Tibial nerve (tissue), 4 donors: ENCODE measurements at regions not wholly inside any gene's neighbourhood (a gene's known extent, or its start where the extent isn't known, plus 50 kb on each side); places are given as distances from the start of the nearest gene placed in this dataset.

Source experiments
- DNase-seq, 2 donors: peaks; one replicate each; pipeline ENCODE4 v3.0.0-alpha.2; 2019; ENCODE audit warnings: low spot score in 2 of 2
- H3K27ac ChIP-seq, 4 donors: fragments of 200-600 bp; sonication (generic) in 3 of 4; one replicate each; pipeline ENCODE4 v1.5.1; 2017 to 2019; ENCODE audit warnings: mild to moderate bottlenecking in 1 of 4
- H3K27me3 ChIP-seq, 2 donors: fragments of 200-600 bp; sonication (generic) in 1 of 2; one replicate each; pipeline versions ENCODE4 v1.5.1 to v1.6.0; 2017 to 2019
- H3K36me3 ChIP-seq, 3 donors: fragments of 200-600 bp; sonication (generic); one replicate each; pipeline ENCODE4 v1.5.1; 2018 to 2019
- H3K4me1 ChIP-seq, 4 donors: fragments of 200-600 bp; sonication (generic) in 3 of 4; one replicate each; pipeline ENCODE4 v1.5.1; 2017 to 2019
- H3K4me3 ChIP-seq, 4 donors: fragments of 200-600 bp; sonication (generic) in 3 of 4; one replicate each; pipeline ENCODE4 v1.5.1; 2017 to 2019; ENCODE audit warnings: mild to moderate bottlenecking in 1 of 4, moderate library complexity in 1 of 4
- H3K9me3 ChIP-seq, 4 donors: fragments of 200-600 bp; sonication (generic) in 3 of 4; one replicate each; pipeline ENCODE4 v1.5.1; 2017 to 2019
- EP300 ChIP-seq, 2 donors: sonication (generic); formaldehyde crosslinking; IDR thresholded peaks; one replicate each; pipeline ENCODE4 v1.6.1; 2017; ENCODE audit warnings: antibody characterized with exemption in 2 of 2, mild to moderate bottlenecking in 1 of 2
- POLR2A ChIP-seq, 2 donors: fragments of 450-650 bp; IDR thresholded peaks; one replicate each; pipeline ENCODE4 v1.6.1; 2017; ENCODE audit warnings: antibody characterized with exemption in 2 of 2, mild to moderate bottlenecking in 2 of 2, moderate library complexity in 2 of 2
- whole genome bisulfite sequencing, 2 donors: methylation state at CpG; one replicate each; pipeline ENCODE4 v1.1.5; 2018; 5-methylcytosine and 5-hydroxymethylcytosine counted together
- TF ChIP-seq, protein P1 (sequence below), 5 experiments: fragments of 200-600 bp in 3 of 5; fragments of 450-650 bp in 2 of 5; sonication (generic) in 3 of 5; IDR thresholded peaks; one replicate each; pipeline ENCODE4 v1.5.1; 2016 to 2019; ENCODE audit warnings: antibody characterized with exemption in 5 of 5, mild to moderate bottlenecking in 3 of 5, moderate library complexity in 2 of 5

DNA sequence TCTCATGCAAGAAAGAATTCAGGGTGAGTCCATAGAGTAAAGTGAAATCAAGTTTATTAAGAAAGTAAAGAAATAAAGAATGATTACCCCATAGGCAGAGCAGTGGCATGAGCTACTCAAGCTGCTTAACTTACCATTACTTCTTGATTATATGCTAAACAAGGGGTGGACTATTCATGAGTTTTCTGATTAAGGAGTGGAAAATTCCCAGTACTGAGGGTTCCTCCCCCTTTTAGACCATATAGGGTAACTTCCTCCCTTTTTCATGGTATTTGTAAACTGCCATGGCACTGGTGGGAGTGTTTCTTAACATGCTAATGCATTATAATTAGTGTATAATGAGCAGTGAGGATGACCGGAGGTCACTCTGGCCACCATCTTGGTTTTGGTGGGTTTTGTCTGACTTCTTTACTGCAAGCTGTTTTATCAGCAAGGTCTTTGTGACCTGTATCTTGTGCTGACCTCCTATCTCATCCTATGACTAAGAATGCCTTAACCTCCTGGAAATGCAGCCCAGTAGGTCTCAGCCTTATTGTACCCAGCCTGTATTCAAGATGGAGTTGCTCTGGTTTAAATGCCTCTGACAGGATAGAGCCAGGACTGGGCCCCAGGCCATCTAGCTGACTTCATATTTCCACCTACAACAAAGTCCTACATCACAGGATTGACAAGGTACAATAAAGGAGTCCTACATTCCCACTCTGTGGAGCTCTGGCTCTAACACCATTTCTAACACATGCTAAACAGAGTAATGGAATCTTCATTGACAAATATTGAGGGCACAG, 186.7 kb downstream of the NXNL2 start:
- no peaks in the 10 kb centered on the region for H3K4me1 ChIP-seq
- DNase-seq: no peak
- H3K4me3 ChIP-seq: no peak overlapping the region
- H3K36me3 ChIP-seq: no peaks in the 10 kb centered on the region
- H3K27ac ChIP-seq: no peak overlapping the region
- no peaks in the 10 kb centered on the region for H3K9me3 ChIP-seq
- WGBS, 2 donors: 100% methylated on average over 1 of the region's 1 CpG
- TF ChIP-seq, protein P1, sequence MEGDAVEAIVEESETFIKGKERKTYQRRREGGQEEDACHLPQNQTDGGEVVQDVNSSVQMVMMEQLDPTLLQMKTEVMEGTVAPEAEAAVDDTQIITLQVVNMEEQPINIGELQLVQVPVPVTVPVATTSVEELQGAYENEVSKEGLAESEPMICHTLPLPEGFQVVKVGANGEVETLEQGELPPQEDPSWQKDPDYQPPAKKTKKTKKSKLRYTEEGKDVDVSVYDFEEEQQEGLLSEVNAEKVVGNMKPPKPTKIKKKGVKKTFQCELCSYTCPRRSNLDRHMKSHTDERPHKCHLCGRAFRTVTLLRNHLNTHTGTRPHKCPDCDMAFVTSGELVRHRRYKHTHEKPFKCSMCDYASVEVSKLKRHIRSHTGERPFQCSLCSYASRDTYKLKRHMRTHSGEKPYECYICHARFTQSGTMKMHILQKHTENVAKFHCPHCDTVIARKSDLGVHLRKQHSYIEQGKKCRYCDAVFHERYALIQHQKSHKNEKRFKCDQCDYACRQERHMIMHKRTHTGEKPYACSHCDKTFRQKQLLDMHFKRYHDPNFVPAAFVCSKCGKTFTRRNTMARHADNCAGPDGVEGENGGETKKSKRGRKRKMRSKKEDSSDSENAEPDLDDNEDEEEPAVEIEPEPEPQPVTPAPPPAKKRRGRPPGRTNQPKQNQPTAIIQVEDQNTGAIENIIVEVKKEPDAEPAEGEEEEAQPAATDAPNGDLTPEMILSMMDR (IDR thresholded peaks at IDR 0.05): no peak
- TF ChIP-seq POLR2A (IDR thresholded peaks at IDR 0.05): no peak
- no peak for TF ChIP-seq EP300 (IDR thresholded peaks at IDR 0.05)
- H3K27me3 ChIP-seq: no peaks in the 10 kb centered on the region

DNA sequence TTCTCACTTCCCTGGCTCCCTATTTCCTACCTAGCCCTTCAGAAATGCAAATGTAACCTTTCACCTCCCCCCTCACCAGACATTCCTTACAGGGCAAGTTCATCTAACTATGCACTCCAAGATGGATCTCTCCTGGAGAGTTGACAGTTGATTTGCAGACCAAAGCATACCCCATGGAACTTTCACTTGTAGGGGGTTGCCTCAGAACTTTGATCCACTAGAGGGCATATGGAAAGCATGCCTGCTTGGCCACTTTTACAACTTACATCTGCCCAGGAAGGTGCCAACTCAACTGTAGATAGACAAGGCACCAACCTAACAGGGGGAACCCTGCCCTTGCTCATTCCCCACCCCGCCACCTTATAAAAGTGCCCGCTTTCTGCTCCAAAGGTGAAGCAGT, 187.8 kb downstream of the NXNL2 start:
- TF ChIP-seq EP300 (IDR thresholded peaks at IDR 0.05): no peak
- TF ChIP-seq, protein P1 (IDR thresholded peaks at IDR 0.05): peak in 1 of 5 experiments; percentile 20
- Histone ChIP-seq H3K4me3 (no peak overlapping the region), H3K36me3 (no peaks in the 10 kb centered on the region), H3K27ac (no peak overlapping the region), H3K27me3 (no peaks in the 10 kb centered on the region), H3K4me1 (no peaks in the 10 kb centered on the region), H3K9me3 (no peaks in the 10 kb centered on the region)
- WGBS, 2 donors: 81 to 100% methylated on average over 2 of the region's 2 CpGs
- DNase-seq: no peak

DNA sequence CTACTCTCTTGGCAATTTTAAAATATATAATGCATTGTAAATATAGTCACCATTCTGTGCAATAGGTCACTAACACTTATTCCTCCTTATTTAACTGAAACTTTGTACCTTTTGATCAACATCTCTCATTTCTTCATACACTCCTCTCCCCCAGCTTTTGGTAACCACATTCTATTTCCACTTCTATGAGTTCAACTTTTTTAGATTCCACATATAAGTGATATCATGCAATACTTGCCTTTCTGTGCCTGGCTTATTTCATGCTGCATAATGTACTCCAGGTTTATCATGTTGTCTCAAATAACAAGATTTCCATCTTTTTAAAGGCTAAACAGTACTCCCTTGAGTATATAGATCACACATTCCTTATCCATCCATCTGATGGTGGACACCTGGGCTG, 188.8 kb downstream of the NXNL2 start:
- DNase-seq: no peak
- Histone ChIP-seq H3K9me3 (no peaks in the 10 kb centered on the region), H3K4me1 (no peaks in the 10 kb centered on the region), H3K27ac (no peak overlapping the region), H3K4me3 (no peak overlapping the region), H3K27me3 (no peaks in the 10 kb centered on the region), H3K36me3 (no peaks in the 10 kb centered on the region)
- no peak for TF ChIP-seq POLR2A (IDR thresholded peaks at IDR 0.05)
- TF ChIP-seq, protein P1 (IDR thresholded peaks at IDR 0.05): no peak
- no peak for TF ChIP-seq EP300 (IDR thresholded peaks at IDR 0.05)

DNA sequence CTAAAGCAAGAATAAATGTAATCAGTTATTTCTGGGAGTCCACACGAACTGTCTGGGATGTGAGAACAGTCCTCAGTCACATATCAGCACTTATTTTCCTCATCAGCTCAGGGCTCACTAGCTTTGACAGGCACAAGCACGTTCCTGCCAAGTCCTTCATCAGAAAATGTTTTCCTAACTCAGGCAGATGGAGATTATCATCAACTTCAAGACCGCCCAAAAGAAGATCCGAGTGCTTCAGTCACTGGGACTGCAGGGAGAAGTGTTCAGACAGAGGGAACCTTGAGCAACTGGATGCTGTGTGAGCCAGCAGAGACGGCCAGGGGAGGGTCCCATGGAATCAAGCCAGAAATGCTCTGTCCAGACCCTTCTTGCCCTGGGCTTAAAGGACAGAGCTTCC, 189.4 kb downstream of the NXNL2 start:
- no peaks in the 10 kb centered on the region for H3K27me3 ChIP-seq
- no peak overlapping the region for H3K27ac ChIP-seq
- no peaks in the 10 kb centered on the region for H3K36me3 ChIP-seq
- WGBS, 2 donors: 53 to 55% methylated on average over 5 of the region's 5 CpGs
- DNase-seq: no peak
- TF ChIP-seq, protein P1 (IDR thresholded peaks at IDR 0.05): no peak
- no peak for TF ChIP-seq EP300 (IDR thresholded peaks at IDR 0.05)
- no peak for TF ChIP-seq POLR2A (IDR thresholded peaks at IDR 0.05)
- no peak overlapping the region for H3K4me3 ChIP-seq
- H3K4me1 ChIP-seq: no peaks in the 10 kb centered on the region
- H3K9me3 ChIP-seq: no peaks in the 10 kb centered on the region

DNA sequence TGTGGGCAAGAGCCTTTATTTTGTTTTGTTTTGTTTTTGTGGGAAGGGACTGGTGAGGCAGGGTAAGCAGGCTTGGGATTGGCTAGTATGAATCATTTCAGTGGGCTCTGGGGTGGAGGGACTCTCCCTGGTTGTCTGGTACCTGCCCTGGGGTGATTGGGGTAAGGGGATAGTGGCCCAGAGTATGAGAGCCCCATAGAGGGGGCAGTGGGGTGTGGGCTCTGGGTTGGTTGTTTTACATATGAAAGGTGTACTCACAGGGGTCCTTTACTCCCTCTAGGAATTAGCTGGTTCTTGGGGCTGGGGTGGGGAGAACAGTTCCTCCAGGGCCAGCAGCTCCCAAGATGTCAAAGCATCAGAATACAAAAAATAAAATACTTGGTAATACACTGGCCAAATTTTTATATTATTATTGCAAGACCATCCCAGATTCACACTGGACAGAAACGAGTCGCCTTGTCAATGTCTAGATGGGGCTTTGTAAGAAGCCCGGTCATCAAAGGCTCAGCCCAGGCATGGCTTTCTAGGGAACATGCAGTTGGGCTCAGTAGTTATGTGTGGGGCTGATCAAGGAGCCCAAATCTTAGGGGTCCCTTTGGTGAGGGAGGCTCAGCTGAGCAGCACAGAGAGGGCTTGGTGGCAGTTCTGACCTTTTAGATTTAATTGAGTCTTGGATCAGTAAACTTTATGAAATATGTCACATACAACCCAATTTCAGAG, 190.5 kb downstream of the NXNL2 start:
- Histone ChIP-seq H3K36me3 (no peaks in the 10 kb centered on the region), H3K27ac (no peak overlapping the region), H3K4me1 (no peaks in the 10 kb centered on the region), H3K27me3 (no peaks in the 10 kb centered on the region), H3K9me3 (no peaks in the 10 kb centered on the region), H3K4me3 (no peak overlapping the region)
- 59 to 62% methylated on average over 3 of the region's 3 CpGs for WGBS, 2 donors
- DNase-seq: no peak
- TF ChIP-seq, protein P1 (IDR thresholded peaks at IDR 0.05): no peak
- TF ChIP-seq POLR2A (IDR thresholded peaks at IDR 0.05) (no peak), EP300 (IDR thresholded peaks at IDR 0.05) (no peak)
